Kidney (tissue), 13 donors: ENCODE measurements at regions not wholly inside any gene's neighbourhood (a gene's known extent, or its start where the extent isn't known, plus 50 kb on each side); places are given as distances from the start of the nearest gene placed in this dataset.

Experiments
- DNase-seq, 5 donors: peaks; one replicate each; pipeline ENCODE4 v3.0.0-alpha.2; 2013 to 2020
- FAIRE-seq: peaks from 2 replicates; lab custom pipeline; 2012; peaks lifted over from hg19 to GRCh38; lab: Jason Lieb, UNC
- H3K27ac ChIP-seq, 2 donors: one replicate each; pipeline ENCODE4 v1.7.0; 2013; ENCODE audit warnings: low read depth in 2 of 2, low read length in 2 of 2, inconsistent platforms in 1 of 2
- H3K27me3 ChIP-seq: one replicate; pipeline ENCODE4 v1.7.1; 2013; ENCODE audit warnings: low read length, inconsistent platforms; ENCODE audit not compliant: control insufficient read depth, insufficient read depth
- H3K36me3 ChIP-seq, 3 donors: one replicate each; pipeline versions ENCODE4 v1.7.0 to v1.7.1; 2013; ENCODE audit warnings: low read length in 3 of 3, control low read depth in 1 of 3, inconsistent platforms in 1 of 3; ENCODE audit not compliant: insufficient read depth in 3 of 3, control insufficient read depth in 2 of 3
- H3K4me1 ChIP-seq, 3 donors: one replicate each; pipeline versions ENCODE4 v1.7.0 to v1.7.1; 2013; ENCODE audit warnings: low read length in 3 of 3, inconsistent platforms in 1 of 3, low read depth in 1 of 3; ENCODE audit not compliant: control insufficient read depth in 2 of 3, insufficient read depth in 2 of 3
- H3K4me3 ChIP-seq, 3 donors: one replicate each; pipeline versions ENCODE4 v1.7.0 to v1.8.1; 2013; ENCODE audit warnings: low read length in 3 of 3, control low read depth in 1 of 3, inconsistent platforms in 1 of 3
- H3K9ac ChIP-seq, 3 donors: one replicate each; pipeline versions ENCODE4 v1.7.0 to v1.7.1; 2013; ENCODE audit warnings: low read length in 3 of 3, control low read depth in 1 of 3, inconsistent platforms in 1 of 3
- H3K9me3 ChIP-seq, 3 donors: one replicate each; pipeline versions ENCODE4 v1.7.0 to v1.7.1; 2013; ENCODE audit warnings: low read length in 3 of 3, control low read depth in 1 of 3, inconsistent platforms in 1 of 3; ENCODE audit not compliant: control insufficient read depth in 2 of 3, insufficient read depth in 1 of 3
- CTCF ChIP-seq: IDR thresholded peaks from 3 replicates; pipeline ENCODE4 v1.5.1; 2012; ENCODE audit warnings: mild to moderate bottlenecking, moderate library complexity, borderline replicate concordance; ENCODE audit not compliant: insufficient read depth; ENCODE audit errors: extremely low read depth
- intact Hi-C: fragments of 100-400 bp; cut with DNase I; formaldehyde crosslinking; loops from one replicate; pipeline ENCODE4 v1.11.1; 2022
- donor health status: control.
- donor health status: control.
- donor health status: control.
- donor health status: control.
- donor health status: control.
- donor health status: DM: yes; HTN: yes; CAD: no.
- donor health status: Normal renal cell carcinoma (clear cell type).

- DNase-seq (no peak), FAIRE-seq (no peak)
- Histone ChIP-seq H3K27me3 (no peaks in the 10 kb centered on the region), H3K4me1 (no peaks in the 10 kb centered on the region), H3K9ac (no peak overlapping the region), H3K36me3 (no peaks in the 10 kb centered on the region), H3K4me3 (no peak overlapping the region), H3K9me3 (no peaks in the 10 kb centered on the region), H3K27ac (no peak overlapping the region)
- no peak for TF ChIP-seq CTCF
- intact Hi-C loops: no loop called here
These were observed 53.2 kb upstream of the MTPN start for GRCh38 chr7:136030330-136030729.

- intact Hi-C loops: no loop called here
These were observed 50.0 kb upstream of the MTPN start for GRCh38 chr7:136027160-136027559.

More at GRCh38 chr7:136027160-136027559, 50.0 kb upstream of the MTPN start:
- H3K36me3 ChIP-seq: no peaks in the 10 kb centered on the region
- no peak overlapping the region for H3K27ac ChIP-seq
- H3K9ac ChIP-seq: no peak overlapping the region
- no peaks in the 10 kb centered on the region for H3K9me3 ChIP-seq
- no peaks in the 10 kb centered on the region for H3K4me1 ChIP-seq
- no peak for DNase-seq
- no peak for TF ChIP-seq CTCF
- FAIRE-seq: no peak
- H3K27me3 ChIP-seq: no peaks in the 10 kb centered on the region
- no peak overlapping the region for H3K4me3 ChIP-seq
